SK-N-MC (cell line): ENCODE measurements at regions not wholly inside any gene's neighbourhood (a gene's known extent, or its start where the extent isn't known, plus 50 kb on each side); places are given as distances from the start of the nearest gene placed in this dataset.

ENCODE experiments used
- EZH2 ChIP-seq: fragments of 200-600 bp; sonication (generic); IDR thresholded peaks from one replicate; pipeline ENCODE4 v1.6.1; 2017; ENCODE audit warnings: antibody characterized with exemption
- FOXP2 ChIP-seq: optimal IDR thresholded peaks from 2 replicates; pipeline ENCODE3; 2011; ENCODE audit warnings: mild to moderate bottlenecking, moderate library complexity; ENCODE audit not compliant: insufficient read depth; ENCODE audit errors: extremely low read length, control extremely low read depth
- POLR2AphosphoS5 ChIP-seq: IDR thresholded peaks from 2 replicates; pipeline ENCODE4 v1.6.1; 2012; ENCODE audit warnings: mild to moderate bottlenecking, low read depth, low read length, borderline replicate concordance

GRCh38 chr2:200051611-200051945 lies 96.2 kb downstream of the MAIP1 start:
- TF ChIP-seq EZH2 (no peak), POLR2AphosphoS5 (no peak), FOXP2 (no peak)
